ENCODE measurements at regions not wholly inside any gene's neighbourhood (a gene's known extent, or its start where the extent isn't known, plus 50 kb on each side); places are given as distances from the start of the nearest gene placed in this dataset.
"Not testable (repeated sequence)": the region's sequence is repeated elsewhere in the genome, so short reads cannot be mapped to it uniquely, and the experiment has no call there.

- no peak for DNase-seq (ENCODE audit: low spot score in 2 of 2)
- Histone ChIP-seq H3K4me1 (no peaks in the 10 kb centered on the region), H3K27ac (no peak overlapping the region), H3K9me3 (no peaks in the 10 kb centered on the region), H3K4me3 (no peak overlapping the region), H3K27me3 (no peaks in the 10 kb centered on the region), H3K36me3 (no peaks in the 10 kb centered on the region)
- 57% methylated on average over 5 of the region's 5 CpGs for WGBS
- TF ChIP-seq POLR2A (IDR thresholded peaks at IDR 0.05), result no peak
- TF ChIP-seq POLR2AphosphoS5 (IDR thresholded peaks at IDR 0.05), result no peak
- TF ChIP-seq CTCF (IDR thresholded peaks at IDR 0.05), result no peak
- no peak for TF ChIP-seq EP300 (IDR thresholded peaks at IDR 0.05)
These were observed 882.2 kb upstream of the B3GALT2 start for GRCh38 chr1:194068446-194069167.

- 64% methylated on average over 2 of the region's 2 CpGs for WGBS
These were observed 881.4 kb upstream of the B3GALT2 start for GRCh38 chr1:194067772-194068171.

GRCh38 chr1:194062962-194063361 lies 876.5 kb upstream of the B3GALT2 start:
- H3K27me3 ChIP-seq, result no peaks in the 10 kb centered on the region
- DNase-seq (ENCODE audit: low spot score in 2 of 2), result no peak
- H3K36me3 ChIP-seq, result no peaks in the 10 kb centered on the region
- no peaks in the 10 kb centered on the region for H3K9me3 ChIP-seq
- TF ChIP-seq POLR2AphosphoS5 (IDR thresholded peaks at IDR 0.05) (no peak), POLR2A (IDR thresholded peaks at IDR 0.05) (no peak), CTCF (IDR thresholded peaks at IDR 0.05) (no peak), EP300 (IDR thresholded peaks at IDR 0.05) (no peak)
- 75% methylated on average over 2 of the region's 2 CpGs for WGBS
- no peaks in the 10 kb centered on the region for H3K4me1 ChIP-seq
- H3K4me3 ChIP-seq, result no peak overlapping the region
- no peak overlapping the region for H3K27ac ChIP-seq

More at GRCh38 chr1:194067772-194068171, 881.4 kb upstream of the B3GALT2 start:
- H3K4me1 ChIP-seq, result no peaks in the 10 kb centered on the region
- no peak for DNase-seq (ENCODE audit: low spot score in 2 of 2)
- H3K36me3 ChIP-seq, result no peaks in the 10 kb centered on the region
- no peak for TF ChIP-seq POLR2AphosphoS5 (IDR thresholded peaks at IDR 0.05)
- no peak for TF ChIP-seq EP300 (IDR thresholded peaks at IDR 0.05)
- no peak for TF ChIP-seq POLR2A (IDR thresholded peaks at IDR 0.05)
- TF ChIP-seq CTCF (IDR thresholded peaks at IDR 0.05), result no peak
- H3K9me3 ChIP-seq, result no peaks in the 10 kb centered on the region
- H3K4me3 ChIP-seq, result no peak overlapping the region
- no peak overlapping the region for H3K27ac ChIP-seq
- H3K27me3 ChIP-seq, result no peaks in the 10 kb centered on the region

- no peak for TF ChIP-seq CTCF (IDR thresholded peaks at IDR 0.05)
- no peak for TF ChIP-seq POLR2AphosphoS5 (IDR thresholded peaks at IDR 0.05)
- no peak for TF ChIP-seq EP300 (IDR thresholded peaks at IDR 0.05)
- no peak for TF ChIP-seq POLR2A (IDR thresholded peaks at IDR 0.05)
- Histone ChIP-seq H3K4me3 (no peak overlapping the region), H3K36me3 (no peaks in the 10 kb centered on the region), H3K4me1 (no peaks in the 10 kb centered on the region), H3K9me3 (no peaks in the 10 kb centered on the region), H3K27me3 (no peaks in the 10 kb centered on the region), H3K27ac (no peak overlapping the region)
- no peak for DNase-seq (ENCODE audit: low spot score in 2 of 2)
- WGBS, result 74% methylated on average over 1 of the region's 1 CpG
These were observed 876.1 kb upstream of the B3GALT2 start for GRCh38 chr1:194062526-194062925.

GRCh38 chr1:194060481-194060880 lies 874.1 kb upstream of the B3GALT2 start:
- Histone ChIP-seq H3K4me1 (no peaks in the 10 kb centered on the region), H3K27me3 (no peaks in the 10 kb centered on the region), H3K4me3 (no peak overlapping the region), H3K9me3 (no peaks in the 10 kb centered on the region), H3K27ac (no peak overlapping the region), H3K36me3 (no peaks in the 10 kb centered on the region)
- no peak for DNase-seq (ENCODE audit: low spot score in 2 of 2)
- 67% methylated on average over 4 of the region's 4 CpGs for WGBS
- TF ChIP-seq POLR2A (IDR thresholded peaks at IDR 0.05) (no peak), POLR2AphosphoS5 (IDR thresholded peaks at IDR 0.05) (no peak), CTCF (IDR thresholded peaks at IDR 0.05) (no peak), EP300 (IDR thresholded peaks at IDR 0.05) (no peak)

- H3K27ac ChIP-seq; H3K27me3 ChIP-seq; H3K36me3 ChIP-seq; H3K4me1 ChIP-seq; H3K4me3 ChIP-seq; H3K9me3 ChIP-seq; DNase-seq (ENCODE audit: low spot score in 2 of 2): not testable (repeated sequence)
- WGBS, result 89% methylated on average over 5 of the region's 5 CpGs
These were observed 871.9 kb upstream of the B3GALT2 start for GRCh38 chr1:194058268-194058667.
